ENCODE measurements at regions not wholly inside any gene's neighbourhood (a gene's known extent, or its start where the extent isn't known, plus 50 kb on each side); places are given as distances from the start of the nearest gene placed in this dataset.

GRCh38 chr5:98700730-98701129, 72.7 kb upstream of the RGMB start:
- TF ChIP-seq CTCF (conservative IDR thresholded peaks at IDR 0.05) (no peak), ZFX (IDR thresholded peaks at IDR 0.05) (no peak)

All from C4-2B (cell line).